H54 (cell line): ENCODE measurements at regions not wholly inside any gene's neighbourhood (a gene's known extent, or its start where the extent isn't known, plus 50 kb on each side); places are given as distances from the start of the nearest gene placed in this dataset.

Experiments used
- DNase-seq: peaks from one replicate; pipeline ENCODE4 v3.0.0; 2011; ENCODE audit warnings: low spot score, mixed read lengths; ENCODE audit not compliant: insufficient read length
- FAIRE-seq: peaks from 3 replicates; lab custom pipeline; 2011; peaks lifted over from hg19 to GRCh38; lab: Jason Lieb, UNC
- POLR2A ChIP-seq: IDR thresholded peaks from 2 replicates; pipeline ENCODE4 v1.6.1; 2011; ENCODE audit warnings: low read depth, mild to moderate bottlenecking, low read length

DNA sequence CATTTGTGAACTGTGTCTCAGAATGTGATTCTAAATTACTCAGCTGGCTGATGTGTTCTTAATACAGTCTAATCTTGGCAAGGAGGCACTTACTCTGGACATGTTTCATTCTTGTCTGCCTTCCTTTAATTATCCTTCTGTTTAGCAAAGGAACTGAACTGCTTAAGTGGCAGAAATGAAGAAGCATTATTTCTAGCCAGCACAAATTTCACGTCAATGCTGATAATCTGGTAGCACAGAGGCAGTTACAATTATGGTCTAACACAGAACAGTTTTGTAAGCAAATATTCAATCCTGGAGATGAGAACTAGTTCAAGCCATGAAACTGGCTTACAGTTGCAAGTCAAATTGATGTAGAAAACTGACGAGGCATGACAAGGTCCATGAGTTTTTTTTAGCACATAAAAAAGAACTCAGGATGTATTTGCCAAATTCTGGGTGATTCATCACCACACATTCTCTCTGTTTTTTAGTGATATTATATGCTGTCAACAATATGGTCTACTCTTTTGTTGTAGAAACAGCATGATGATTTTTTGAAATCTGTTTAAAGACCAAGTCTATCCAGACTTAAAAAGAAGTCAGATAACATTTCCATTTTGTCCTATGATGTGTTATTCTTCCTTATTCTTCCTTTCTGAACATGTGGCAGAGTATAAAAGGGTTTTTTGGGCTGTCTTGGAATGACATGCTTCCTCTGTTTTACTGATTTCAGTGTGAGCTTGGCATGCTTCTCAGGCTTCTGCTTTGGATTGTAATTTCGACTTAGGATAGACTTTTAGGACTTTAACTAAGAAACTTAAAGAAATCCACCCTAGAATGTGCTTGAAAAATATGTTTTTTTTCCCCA lies 154.8 kb downstream of the DNAJB9 start:
- DNase-seq = no peak
- TF ChIP-seq POLR2A = no peak
- FAIRE-seq = no peak

DNA sequence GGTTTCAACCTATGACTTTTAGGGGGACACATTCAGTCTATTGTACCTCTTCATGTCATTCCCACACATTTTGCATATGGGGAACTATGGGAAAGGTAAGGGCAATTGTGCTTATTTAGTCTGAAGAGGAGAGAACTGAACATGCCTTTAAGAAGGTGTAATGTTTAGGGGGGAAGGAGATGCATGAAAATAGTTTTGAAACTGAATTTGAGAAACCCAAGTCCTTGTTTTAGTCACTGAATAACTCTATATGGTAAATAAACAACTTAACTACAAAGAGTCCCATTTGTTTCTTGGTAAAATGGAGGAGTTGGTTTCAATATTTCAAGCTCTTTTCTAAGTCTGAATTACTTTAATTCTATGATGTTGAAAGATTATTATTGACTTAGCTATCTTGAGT lies 166.1 kb downstream of the DNAJB9 start:
- no peak for TF ChIP-seq POLR2A
- no peak for FAIRE-seq
- no peak for DNase-seq

DNA sequence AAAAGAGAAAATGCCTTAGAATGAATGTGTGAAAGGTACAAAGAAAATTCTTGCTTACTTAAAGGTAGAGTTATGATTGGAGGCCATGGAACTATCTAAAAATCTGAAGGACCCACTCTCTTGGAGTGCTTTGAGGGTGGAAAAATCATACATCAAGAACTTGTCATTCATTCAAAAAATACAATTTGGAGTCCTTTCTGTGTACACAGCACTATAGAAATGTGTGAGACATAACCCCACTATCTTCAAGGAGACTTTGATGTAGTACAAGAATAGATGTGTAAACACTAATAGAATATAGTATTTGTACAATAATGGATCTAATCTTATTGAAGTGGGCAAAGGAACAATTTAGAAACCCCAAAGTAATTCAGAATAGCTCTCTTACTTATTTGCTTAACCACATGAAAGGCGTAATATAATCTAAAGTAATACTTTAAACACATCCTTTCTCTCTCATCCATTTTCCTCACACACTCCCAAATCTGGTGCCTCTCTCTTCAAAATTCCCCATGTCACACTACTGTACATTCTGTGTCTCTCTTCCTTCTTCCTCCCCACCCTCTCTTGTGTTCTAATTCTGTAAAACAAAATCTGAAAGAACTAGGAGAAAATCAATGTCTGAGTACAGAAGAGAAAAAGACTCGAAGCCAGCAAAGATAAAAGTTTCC lies 166.7 kb downstream of the DNAJB9 start:
- DNase-seq (no peak), FAIRE-seq (no peak)

DNA sequence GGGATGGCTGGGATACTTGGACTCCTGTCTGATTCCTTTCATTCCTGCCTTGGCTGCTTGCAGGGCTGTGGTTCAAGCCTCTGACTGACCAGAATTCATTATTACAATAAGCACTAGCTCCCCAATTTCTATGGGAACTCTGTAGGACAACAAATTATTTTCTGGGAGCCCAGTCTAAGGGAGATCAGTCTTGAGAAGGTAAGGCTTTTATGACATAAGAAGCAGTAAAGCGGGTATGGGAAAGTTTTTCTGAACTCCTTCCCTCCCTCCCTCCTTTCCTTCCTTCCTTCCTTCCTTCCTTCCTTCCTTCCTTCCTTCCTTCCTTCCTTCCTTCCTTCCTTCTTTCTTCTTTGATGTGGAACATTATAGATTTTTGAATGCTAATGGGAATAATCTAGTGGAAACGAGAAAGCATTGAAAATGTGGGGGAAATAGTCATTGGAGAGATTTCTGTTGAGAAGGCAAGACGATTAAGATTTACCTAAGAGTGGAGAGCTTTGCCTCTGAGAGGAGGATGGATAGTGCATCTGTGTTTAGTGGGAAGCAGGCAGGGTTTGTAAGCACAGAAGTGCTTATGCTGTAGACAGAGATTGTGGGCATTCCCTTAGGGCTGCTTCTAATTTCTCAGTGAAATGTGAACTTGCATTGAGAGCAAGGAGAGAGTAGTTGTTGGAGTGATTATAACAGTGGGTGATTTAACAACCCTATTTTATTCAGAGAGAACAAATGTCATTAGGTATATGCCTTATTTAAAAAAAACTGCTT lies 201.5 kb downstream of the DNAJB9 start:
- FAIRE-seq (no peak), DNase-seq (no peak)
- no peak for TF ChIP-seq POLR2A

More for the DNA sequence above, 166.7 kb downstream of the DNAJB9 start:
- no peak for TF ChIP-seq POLR2A

DNA sequence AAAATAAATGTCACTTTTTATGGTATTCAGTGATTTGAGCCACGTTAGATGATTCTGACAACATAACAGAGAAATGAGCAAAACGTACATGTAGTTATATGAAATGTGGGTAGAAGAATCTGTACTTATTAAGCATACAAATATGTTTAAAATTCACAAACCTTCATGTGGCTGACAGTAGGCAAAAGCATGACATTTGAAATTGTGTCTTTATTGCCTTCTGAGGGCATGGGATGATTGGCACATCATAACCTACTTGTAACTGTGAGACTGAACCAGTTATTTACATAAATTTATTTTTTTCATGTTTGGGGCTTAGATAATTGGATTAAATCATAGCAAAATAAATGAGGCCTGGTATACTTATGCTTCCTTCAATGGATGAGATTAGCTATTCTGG lies 202.2 kb downstream of the DNAJB9 start:
- TF ChIP-seq POLR2A = no peak
- no peak for DNase-seq
- FAIRE-seq = no peak

DNA sequence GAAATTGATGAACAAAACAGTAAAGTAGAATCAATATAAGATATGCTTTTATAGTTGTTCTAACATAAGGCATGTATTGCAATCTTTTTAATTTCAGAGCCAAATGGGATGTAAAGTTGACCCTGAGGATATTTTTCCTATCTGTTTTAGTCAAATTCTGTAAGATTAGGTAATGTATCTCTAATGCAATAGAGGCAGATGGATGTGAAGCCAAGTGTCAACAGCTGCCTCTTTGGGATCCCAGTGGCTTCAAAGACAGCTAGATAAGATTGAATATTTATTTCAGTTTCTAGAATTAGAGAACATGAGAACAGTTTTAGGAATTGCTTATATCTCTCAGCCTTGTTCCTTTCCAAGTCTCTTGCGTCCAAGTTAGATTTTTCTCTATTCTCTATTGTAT lies 208.3 kb downstream of the DNAJB9 start:
- no peak for DNase-seq
- no peak for FAIRE-seq
- no peak for TF ChIP-seq POLR2A

DNA sequence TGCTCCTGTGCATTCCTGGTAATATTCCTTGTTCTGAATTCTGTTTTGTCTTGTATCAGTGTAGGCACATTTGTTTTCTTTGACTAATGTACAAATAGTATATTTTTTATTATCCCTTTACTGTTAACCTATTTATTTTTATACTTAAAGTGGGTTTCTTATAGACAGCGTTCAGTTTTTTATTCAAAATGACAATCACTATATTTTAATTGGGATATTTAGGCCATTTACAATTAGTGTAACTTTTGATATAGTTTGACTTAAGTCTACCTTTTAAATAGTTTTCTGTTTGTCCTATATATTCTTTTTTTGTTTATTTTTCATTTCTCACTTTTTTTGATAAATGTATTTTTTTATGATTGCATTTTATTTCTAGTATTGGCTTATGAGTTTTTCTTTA lies 219.8 kb downstream of the DNAJB9 start:
- no peak for DNase-seq
- no peak for FAIRE-seq
- TF ChIP-seq POLR2A = no peak

DNA sequence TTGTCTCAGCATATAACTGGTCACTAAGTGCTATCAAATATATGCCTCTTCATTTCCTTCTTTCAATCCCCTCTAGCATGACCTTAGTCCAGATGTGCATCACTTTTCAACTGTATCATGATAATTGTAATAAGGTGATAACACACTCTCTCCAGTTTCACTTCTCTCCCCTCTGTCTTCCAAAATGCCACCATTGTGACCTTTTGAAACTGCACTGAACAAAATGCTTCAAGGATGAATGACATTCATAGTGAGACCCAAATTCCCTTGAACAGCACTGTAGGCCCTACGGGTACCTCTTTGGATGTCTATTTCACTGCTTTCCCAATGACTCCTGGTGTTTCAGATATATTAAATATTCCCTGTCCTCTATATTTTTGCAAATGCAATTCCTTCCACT lies 224.8 kb downstream of the DNAJB9 start:
- DNase-seq (no peak), FAIRE-seq (no peak)
- no peak for TF ChIP-seq POLR2A

DNA sequence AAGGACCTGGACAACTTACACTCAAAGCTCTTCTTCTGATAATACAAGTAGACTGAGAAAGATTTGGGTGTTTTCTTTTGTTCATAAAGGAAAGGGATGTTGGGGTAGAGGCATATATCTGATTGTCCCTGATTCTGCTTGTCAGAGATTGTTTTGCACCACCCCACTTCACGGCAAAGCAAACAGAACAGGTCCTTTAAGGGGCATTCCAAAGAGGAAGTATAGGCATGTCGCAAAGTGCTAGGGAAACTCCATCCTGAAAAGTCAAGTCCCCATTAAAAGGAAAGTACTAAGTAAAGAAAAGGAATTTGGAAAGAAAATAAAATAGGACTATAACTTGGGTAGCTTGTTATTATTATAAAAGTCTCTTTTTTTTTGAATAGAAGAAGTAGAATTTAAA lies 233.0 kb downstream of the DNAJB9 start:
- no peak for FAIRE-seq
- no peak for DNase-seq
- no peak for TF ChIP-seq POLR2A

DNA sequence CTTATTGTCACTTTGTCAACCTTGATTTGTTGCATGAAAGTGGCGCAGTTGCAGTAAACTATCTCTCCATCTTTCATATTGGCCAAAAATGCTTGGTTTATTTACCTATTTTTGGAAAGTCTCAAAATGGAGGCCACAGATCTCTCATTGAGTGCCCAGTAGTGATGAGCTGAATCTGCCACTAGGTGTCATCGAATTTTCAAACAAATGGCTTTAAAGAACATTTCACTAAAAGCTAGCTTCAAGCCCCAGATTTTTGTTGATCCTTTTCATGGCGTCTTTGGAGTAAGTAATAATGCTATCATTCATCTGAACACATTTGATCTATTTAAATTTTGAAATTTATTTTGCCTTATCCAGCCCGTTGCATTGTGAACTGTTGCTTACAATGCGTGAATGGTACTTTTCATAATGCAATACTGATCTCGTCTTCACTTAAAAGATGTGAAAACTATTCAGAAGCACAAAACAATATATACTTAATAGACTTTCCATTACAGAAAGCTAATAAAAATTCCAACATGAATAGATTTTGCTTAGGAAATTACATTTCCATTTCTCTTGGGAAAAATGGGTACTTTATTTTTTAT lies 236.2 kb downstream of the DNAJB9 start:
- TF ChIP-seq POLR2A = no peak
- FAIRE-seq = peak; percentile 55
- DNase-seq = peak; percentile 7

DNA sequence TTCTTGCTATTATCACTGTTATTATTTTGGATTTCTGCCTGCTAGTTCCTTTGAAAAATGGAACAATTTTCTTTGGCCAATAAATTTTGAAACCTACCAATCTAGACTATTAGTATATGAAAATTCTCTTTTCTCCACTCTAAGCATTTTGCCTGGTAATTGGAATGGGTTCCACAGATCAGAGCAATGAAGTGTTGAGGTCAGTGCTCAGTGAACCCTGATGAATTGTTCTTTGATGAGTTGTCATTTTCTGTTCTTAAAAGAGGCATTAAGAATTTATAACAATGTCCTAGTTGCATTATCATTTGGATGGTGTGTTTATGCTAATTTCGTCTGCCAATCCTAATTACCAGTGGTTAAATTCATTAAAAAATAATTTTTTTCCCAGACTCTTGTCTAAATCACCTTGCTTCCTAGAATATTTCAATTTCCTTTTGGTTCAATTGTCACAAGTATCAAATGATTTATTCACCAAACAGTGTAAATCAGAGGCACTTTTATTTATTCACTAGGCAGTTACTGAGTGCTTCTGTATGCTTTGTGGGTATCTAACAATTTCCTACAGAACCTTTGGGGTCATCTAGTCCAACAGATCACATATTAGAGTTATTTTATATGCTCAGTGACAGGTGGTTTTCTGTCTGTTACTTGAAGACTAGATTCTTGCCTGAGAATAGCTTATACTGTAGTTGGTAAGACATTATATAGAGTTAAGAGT lies 239.0 kb downstream of the DNAJB9 start:
- no peak for DNase-seq
- no peak for FAIRE-seq
- no peak for TF ChIP-seq POLR2A

DNA sequence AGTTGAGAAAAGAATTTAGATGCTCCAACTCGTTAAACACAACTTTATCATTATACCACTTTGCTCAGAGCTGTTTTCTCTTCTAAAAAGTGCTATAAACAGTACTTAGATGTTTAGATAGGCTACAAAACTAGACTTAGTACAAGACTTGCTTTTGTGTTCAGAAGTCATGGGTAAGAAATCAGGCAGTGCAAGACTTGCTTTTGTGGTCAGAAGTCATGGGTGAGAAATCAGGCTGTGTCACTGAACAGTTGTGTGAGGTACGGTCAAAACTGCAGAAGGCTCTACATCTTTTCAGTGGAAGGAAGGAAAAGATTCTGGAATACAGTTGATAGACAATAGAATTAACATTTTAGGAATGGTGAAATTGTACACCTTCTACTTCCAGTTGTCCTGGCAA lies 239.7 kb downstream of the DNAJB9 start:
- no peak for TF ChIP-seq POLR2A
- FAIRE-seq (no peak), DNase-seq (no peak)

DNA sequence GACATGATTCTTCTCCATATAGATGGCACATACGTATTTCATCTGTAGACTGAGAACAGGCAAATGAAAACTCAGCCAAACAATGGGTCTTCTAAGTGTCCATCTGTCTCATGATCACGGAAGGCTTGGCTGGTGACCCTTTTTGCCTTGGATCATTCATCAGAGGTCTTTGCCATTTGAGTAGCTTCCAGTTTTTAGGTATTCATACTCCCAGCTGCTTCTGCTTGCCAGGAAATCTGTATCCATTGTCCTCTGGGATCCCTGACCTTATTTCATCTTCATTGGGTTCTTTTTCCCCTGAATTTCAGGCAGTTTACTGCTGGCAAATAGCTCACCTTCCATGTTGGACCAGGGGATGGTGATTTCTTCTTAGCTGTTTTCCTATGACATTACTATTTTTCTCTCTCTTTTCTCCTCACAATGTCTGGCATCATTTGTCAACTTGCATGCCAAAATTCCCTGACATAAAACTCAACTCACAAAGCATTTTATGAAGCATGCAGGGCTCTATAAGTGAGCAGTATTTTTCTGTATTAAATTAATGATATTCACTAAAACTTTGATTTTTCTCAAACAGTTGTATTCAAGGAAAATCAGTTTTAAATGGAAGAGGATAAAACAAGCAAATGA lies 241.2 kb downstream of the DNAJB9 start:
- FAIRE-seq (no peak), DNase-seq (no peak)
- no peak for TF ChIP-seq POLR2A
